Astrocyte (in vitro differentiated cells and primary cell): ENCODE measurements at regions not wholly inside any gene's neighbourhood (a gene's known extent, or its start where the extent isn't known, plus 50 kb on each side); places are given as distances from the start of the nearest gene placed in this dataset.

ENCODE experiments used
- DNase-seq: peaks from one replicate; pipeline ENCODE4 v3.0.0-alpha.2; 2010; ENCODE audit warnings: low read depth
- FAIRE-seq: peaks from 2 replicates; lab custom pipeline; 2011; peaks lifted over from hg19 to GRCh38; lab: Jason Lieb, UNC
- H2AFZ ChIP-seq: 2 replicates; pipeline ENCODE4 v1.6.0; 2012; ENCODE audit warnings: low read depth, low read length, inconsistent platforms
- H3K27ac ChIP-seq: 2 replicates; pipeline ENCODE4 v1.5.1; 2011; ENCODE audit warnings: low read depth, low read length, inconsistent platforms
- H3K27me3 ChIP-seq: 2 replicates; pipeline ENCODE4 v1.6.0; 2011; ENCODE audit warnings: low read length, inconsistent platforms; ENCODE audit not compliant: insufficient read depth
- H3K36me3 ChIP-seq: 2 replicates; pipeline ENCODE4 v1.5.1; 2011; ENCODE audit warnings: low read length, inconsistent platforms; ENCODE audit not compliant: insufficient read depth
- H3K4me1 ChIP-seq: 2 replicates; pipeline ENCODE4 v1.5.1; 2011; ENCODE audit warnings: low read length, inconsistent platforms; ENCODE audit not compliant: insufficient read depth
- H3K4me2 ChIP-seq: 2 replicates; pipeline ENCODE4 v1.6.0; 2012; ENCODE audit warnings: low read length, inconsistent platforms
- H3K4me3 ChIP-seq: 2 replicates; pipeline ENCODE4 v1.5.1; 2011; ENCODE audit warnings: low read depth, mild to moderate bottlenecking, low read length, inconsistent platforms; ENCODE audit not compliant: insufficient read depth
- H3K79me2 ChIP-seq: 2 replicates; pipeline ENCODE4 v1.6.0; 2012; ENCODE audit warnings: mild to moderate bottlenecking, low read length, inconsistent platforms; ENCODE audit not compliant: insufficient read depth
- H3K9ac ChIP-seq: 2 replicates; pipeline ENCODE4 v1.6.0; 2012; ENCODE audit warnings: mild to moderate bottlenecking, low read length, inconsistent platforms
- H3K9me3 ChIP-seq: 2 replicates; pipeline ENCODE4 v1.5.1; 2012; ENCODE audit warnings: low read depth, mild to moderate bottlenecking, low read length, inconsistent platforms; ENCODE audit not compliant: insufficient read depth
- H4K20me1 ChIP-seq: 2 replicates; pipeline ENCODE4 v1.6.0; 2012; ENCODE audit warnings: low read length, inconsistent platforms; ENCODE audit not compliant: insufficient read depth
- H3K27ac Mint-ChIP-seq: one replicate; pipeline ENCODE4 v1.8.0; 2021; ENCODE audit warnings: mild to moderate bottlenecking, mixed read lengths; ENCODE audit not compliant: unreplicated experiment
- H3K27me3 Mint-ChIP-seq: one replicate; pipeline ENCODE4 v1.8.0; 2021; ENCODE audit warnings: low read depth, mixed read lengths; ENCODE audit not compliant: unreplicated experiment
- H3K36me3 Mint-ChIP-seq: one replicate; pipeline ENCODE4 v1.8.0; 2021; ENCODE audit warnings: low read depth, mixed read lengths; ENCODE audit not compliant: unreplicated experiment
- H3K4me1 Mint-ChIP-seq: one replicate; pipeline ENCODE4 v1.8.0; 2021; ENCODE audit warnings: low read depth, mixed read lengths; ENCODE audit not compliant: unreplicated experiment
- H3K4me3 Mint-ChIP-seq: one replicate; pipeline ENCODE4 v1.8.0; 2021; ENCODE audit warnings: mild to moderate bottlenecking, moderate library complexity, mixed read lengths; ENCODE audit not compliant: unreplicated experiment
- H3K9me3 Mint-ChIP-seq: one replicate; pipeline ENCODE4 v1.8.0; 2021; ENCODE audit warnings: mild to moderate bottlenecking, mixed read lengths; ENCODE audit not compliant: unreplicated experiment
- CTCF ChIP-seq: IDR thresholded peaks from 2 replicates; pipeline ENCODE4 v1.5.1; 2011; ENCODE audit warnings: low read depth, mild to moderate bottlenecking, inconsistent platforms, low read length, moderate library complexity; ENCODE audit not compliant: insufficient read depth
- EZH2 ChIP-seq: IDR thresholded peaks from 2 replicates; pipeline ENCODE4 v1.6.1; 2012; ENCODE audit warnings: mild to moderate bottlenecking, low read length, inconsistent platforms; ENCODE audit not compliant: insufficient read depth

- no peaks in the 10 kb centered on the region for H3K4me1 ChIP-seq
- H3K36me3 ChIP-seq = no peaks in the 10 kb centered on the region
- no peak overlapping the region for H3K4me3 Mint-ChIP-seq
- H3K4me1 Mint-ChIP-seq = no peaks in the 10 kb centered on the region
- FAIRE-seq (no peak), DNase-seq (no peak)
- H3K4me2 ChIP-seq = no peak overlapping the region
- no peak overlapping the region for H3K27ac ChIP-seq
- no peak overlapping the region for H2AFZ ChIP-seq
- TF ChIP-seq CTCF (no peak), EZH2 (no peak)
- no peaks in the 10 kb centered on the region for H3K79me2 ChIP-seq
- H3K9me3 Mint-ChIP-seq = no peaks in the 10 kb centered on the region
- H3K27me3 ChIP-seq = no peaks in the 10 kb centered on the region
- no peaks in the 10 kb centered on the region for H3K9me3 ChIP-seq
- H3K27ac Mint-ChIP-seq = no peak overlapping the region
- H3K27me3 Mint-ChIP-seq = peaks cover 14% of the 10 kb centered on the region
- H3K4me3 ChIP-seq = no peak overlapping the region
- H3K9ac ChIP-seq = no peak overlapping the region
- H4K20me1 ChIP-seq = no peaks in the 10 kb centered on the region
- H3K36me3 Mint-ChIP-seq = no peaks in the 10 kb centered on the region
Measured at GRCh38 chr17:51507444-51507843, 247.1 kb downstream of the UTP18 start.

- Mint-ChIP-seq H3K36me3 (no peaks in the 10 kb centered on the region), H3K27ac (no peak overlapping the region), H3K27me3 (peaks cover 11% of the 10 kb centered on the region), H3K9me3 (no peaks in the 10 kb centered on the region), H3K4me3 (no peak overlapping the region), H3K4me1 (no peaks in the 10 kb centered on the region)
- H2AFZ ChIP-seq = no peak overlapping the region
- no peak overlapping the region for H3K4me2 ChIP-seq
- no peak overlapping the region for H3K4me3 ChIP-seq
- H3K79me2 ChIP-seq = no peaks in the 10 kb centered on the region
- H3K9me3 ChIP-seq = no peaks in the 10 kb centered on the region
- no peak for TF ChIP-seq CTCF
- no peak for TF ChIP-seq EZH2
- FAIRE-seq (no peak), DNase-seq (no peak)
- H3K36me3 ChIP-seq = no peaks in the 10 kb centered on the region
- H3K27ac ChIP-seq = no peak overlapping the region
- H3K4me1 ChIP-seq = no peaks in the 10 kb centered on the region
- no peaks in the 10 kb centered on the region for H4K20me1 ChIP-seq
- no peaks in the 10 kb centered on the region for H3K27me3 ChIP-seq
- H3K9ac ChIP-seq = no peak overlapping the region
Measured at GRCh38 chr17:51508048-51508447, 247.7 kb downstream of the UTP18 start.

DNA sequence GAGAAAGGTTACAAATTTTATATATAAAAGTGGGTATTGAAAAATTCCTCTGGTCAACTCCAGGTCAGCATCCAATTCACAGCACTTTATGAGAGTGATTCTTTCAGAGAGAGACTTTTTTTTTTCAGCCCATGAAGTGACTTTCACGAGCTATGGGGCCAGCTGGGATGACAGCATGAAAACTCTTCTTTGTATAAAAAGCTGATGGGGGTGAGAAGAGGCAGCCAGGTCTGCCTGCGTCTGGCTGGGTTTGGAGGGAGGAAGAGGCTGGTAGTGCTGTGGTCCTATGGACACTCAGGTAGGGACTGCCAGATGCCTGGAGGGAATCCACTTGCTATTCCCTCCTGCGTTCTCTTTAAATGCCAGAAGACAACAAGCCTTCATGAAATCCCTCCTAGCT, 250.6 kb downstream of the UTP18 start:
- no peak overlapping the region for H3K4me3 Mint-ChIP-seq
- H3K9me3 Mint-ChIP-seq = peaks cover 5% of the 10 kb centered on the region
- no peaks in the 10 kb centered on the region for H4K20me1 ChIP-seq
- H3K27ac Mint-ChIP-seq = no peak overlapping the region
- no peak overlapping the region for H3K4me3 ChIP-seq
- H3K4me1 ChIP-seq = no peaks in the 10 kb centered on the region
- H3K27ac ChIP-seq = no peak overlapping the region
- DNase-seq (no peak), FAIRE-seq (no peak)
- H3K27me3 ChIP-seq = no peaks in the 10 kb centered on the region
- H3K79me2 ChIP-seq = no peaks in the 10 kb centered on the region
- TF ChIP-seq EZH2 (no peak), CTCF (no peak)
- no peaks in the 10 kb centered on the region for H3K36me3 Mint-ChIP-seq
- H3K9ac ChIP-seq = no peak overlapping the region
- H3K36me3 ChIP-seq = no peaks in the 10 kb centered on the region
- H3K27me3 Mint-ChIP-seq = peaks cover 11% of the 10 kb centered on the region
- H3K9me3 ChIP-seq = no peaks in the 10 kb centered on the region
- H2AFZ ChIP-seq = no peak overlapping the region
- H3K4me2 ChIP-seq = no peak overlapping the region
- H3K4me1 Mint-ChIP-seq = no peaks in the 10 kb centered on the region
